Adrenal gland (tissue), 9 donors: ENCODE measurements at regions not wholly inside any gene's neighbourhood (a gene's known extent, or its start where the extent isn't known, plus 50 kb on each side); places are given as distances from the start of the nearest gene placed in this dataset.

Source experiments
- DNase-seq, 7 donors: peaks; one replicate each; pipeline ENCODE4 v3.0.0-alpha.2; 2019 to 2020
- H3K27ac ChIP-seq, 5 donors: fragments of 200-600 bp; sonication (generic) in 4 of 5; 1 replicate in 3 of 5; 2 replicates in 2 of 5; pipeline versions ENCODE4 v1.5.1 to v1.8.0; 2016 to 2020; ENCODE audit warnings: mild to moderate bottlenecking in 1 of 5
- H3K27me3 ChIP-seq: fragments of 200-600 bp; 2 replicates; pipeline ENCODE4 v1.8.0; 2021
- H3K36me3 ChIP-seq, 2 donors: fragments of 200-600 bp; replicated peaks in 1 of 2; 1 replicate in 1 of 2; 2 replicates in 1 of 2; pipeline versions ENCODE4 v1.5.1 to v1.8.0; 2018 to 2022
- H3K4me1 ChIP-seq, 2 donors: fragments of 200-600 bp; replicated peaks in 1 of 2; 1 replicate in 1 of 2; 2 replicates in 1 of 2; pipeline versions ENCODE4 v1.5.1 to v1.8.0; 2018 to 2021
- H3K4me3 ChIP-seq, 4 donors: fragments of 200-600 bp; sonication (generic) in 3 of 4; one replicate each; pipeline ENCODE4 v1.5.1; 2016 to 2018
- H3K9me3 ChIP-seq, 3 donors: fragments of 200-600 bp; sonication (generic) in 1 of 3; replicated peaks in 1 of 3; 1 replicate in 2 of 3; 2 replicates in 1 of 3; pipeline versions ENCODE4 v1.5.1 to v1.8.0; 2016 to 2021
- CTCF ChIP-seq, 6 experiments: fragments of 450-650 bp in 4 of 6; fragments of 200-600 bp in 2 of 6; sonication (generic) in 1 of 6; IDR thresholded peaks; 1 replicate in 5 of 6; 2 replicates in 1 of 6; pipeline versions ENCODE4 v1.5.1 to v1.8.0; 2016 to 2021; ENCODE audit warnings: antibody characterized with exemption in 6 of 6, mild to moderate bottlenecking in 2 of 6, moderate library complexity in 1 of 6
- POLR2A ChIP-seq, 2 donors: fragments of 450-650 bp; IDR thresholded peaks; one replicate each; pipeline ENCODE4 v1.6.1; 2017; ENCODE audit warnings: antibody characterized with exemption in 2 of 2, mild to moderate bottlenecking in 2 of 2, moderate library complexity in 1 of 2
- WGBS, 4 donors: extraction: QIAGEN DNeasy Blood & Tissue Kit in 2 of 4; methylation state at CpG; one replicate each; pipeline versions ENCODE4 v1.1.5 to v1.1.7; 2013 to 2017; 5-methylcytosine and 5-hydroxymethylcytosine counted together
- intact Hi-C, 2 donors: fragments of 100-400 bp; cut with DNase I; formaldehyde crosslinking; loops; one replicate each; pipeline versions ENCODE4 v1.14.1 to v1.15.0; 2022 to 2023
- donor health status: healthy with polysubstance abuse.
- donor health status: Bipolar disorder and iron deficiency.
- donor health status: DM: yes; HTN: yes; CAD: no.
- donor health status: DM: no; HTN: no; CAD: no.
- donor health status: DM: no; HTN: no; CAD: no.

- Histone ChIP-seq H3K27me3 (no peaks in the 10 kb centered on the region), H3K9me3 (no peaks in the 10 kb centered on the region), H3K4me1 (no peaks in the 10 kb centered on the region), H3K4me3 (no peak overlapping the region), H3K36me3 (no peaks in the 10 kb centered on the region), H3K27ac (no peak overlapping the region)
- no peak for DNase-seq
- TF ChIP-seq POLR2A (IDR thresholded peaks at IDR 0.05) (no peak), CTCF (IDR thresholded peaks at IDR 0.05) (no peak)
- 72 to 77% (median 76%) methylated on average over 4 of the region's 4 CpGs for WGBS, 4 donors
- intact Hi-C loops: no loop called here
These were observed 314.2 kb downstream of the RAB38 start for GRCh38 chr11:87861030-87861429.

GRCh38 chr11:87859636-87860035, 315.6 kb downstream of the RAB38 start:
- intact Hi-C loops: no loop called here
- H3K4me1 ChIP-seq: no peaks in the 10 kb centered on the region

GRCh38 chr11:87851827-87852226, 323.4 kb downstream of the RAB38 start:
- no peak overlapping the region for H3K4me3 ChIP-seq
- no peaks in the 10 kb centered on the region for H3K36me3 ChIP-seq
- no peaks in the 10 kb centered on the region for H3K4me1 ChIP-seq
- H3K27me3 ChIP-seq: no peaks in the 10 kb centered on the region
- no peak overlapping the region for H3K27ac ChIP-seq
- intact Hi-C loops: no loop called here
- DNase-seq: no peak
- TF ChIP-seq CTCF (IDR thresholded peaks at IDR 0.05): no peak
- no peak for TF ChIP-seq POLR2A (IDR thresholded peaks at IDR 0.05)
- H3K9me3 ChIP-seq: no peaks in the 10 kb centered on the region
- WGBS, 4 donors: 56 to 94% (median 76%) methylated on average over 1 of the region's 1 CpG

More at GRCh38 chr11:87859636-87860035, 315.6 kb downstream of the RAB38 start:
- no peaks in the 10 kb centered on the region for H3K27me3 ChIP-seq
- H3K4me3 ChIP-seq: no peak overlapping the region
- TF ChIP-seq CTCF (IDR thresholded peaks at IDR 0.05) (no peak), POLR2A (IDR thresholded peaks at IDR 0.05) (no peak)
- 54 to 81% (median 69%) methylated on average over 1 of the region's 1 CpG for WGBS, 4 donors
- H3K9me3 ChIP-seq: no peaks in the 10 kb centered on the region
- H3K36me3 ChIP-seq: no peaks in the 10 kb centered on the region
- peak in 3 of 7 donors; percentile 11 to 20 (median 11) for DNase-seq
- no peak overlapping the region for H3K27ac ChIP-seq

- TF ChIP-seq CTCF (IDR thresholded peaks at IDR 0.05): no peak
- intact Hi-C loops: no loop called here
- no peak overlapping the region for H3K4me3 ChIP-seq
- no peaks in the 10 kb centered on the region for H3K36me3 ChIP-seq
- no peaks in the 10 kb centered on the region for H3K9me3 ChIP-seq
- no peaks in the 10 kb centered on the region for H3K4me1 ChIP-seq
- no peaks in the 10 kb centered on the region for H3K27me3 ChIP-seq
- no peak for DNase-seq
- no peak overlapping the region for H3K27ac ChIP-seq
- WGBS, 4 donors: 68 to 74% (median 70%) methylated on average over 2 of the region's 2 CpGs
These were observed 324.0 kb downstream of the RAB38 start for GRCh38 chr11:87851234-87851633.
